Right renal pelvis (tissue), 4 donors: ENCODE measurements at regions not wholly inside any gene's neighbourhood (a gene's known extent, or its start where the extent isn't known, plus 50 kb on each side); places are given as distances from the start of the nearest gene placed in this dataset.
"Not testable (repeated sequence)": the region's sequence is repeated elsewhere in the genome, so short reads cannot be mapped to it uniquely, and the experiment has no call there.

Experiments
- DNase-seq, 4 donors: peaks; one replicate each; pipeline ENCODE4 v3.0.0-alpha.2; 2013; ENCODE audit warnings: low read depth in 4 of 4, low spot score in 3 of 4, missing footprints in 1 of 4

- no peak for DNase-seq
Measured at GRCh38 chr6:51120016-51120415, 301.3 kb downstream of the TFAP2B start.

GRCh38 chr6:51121380-51121976 is 302.8 kb downstream of the TFAP2B start:
- not testable (repeated sequence) for DNase-seq

GRCh38 chr6:51129043-51129442 is 310.4 kb downstream of the TFAP2B start:
- no peak for DNase-seq

GRCh38 chr6:51137777-51138176 is 319.1 kb downstream of the TFAP2B start:
- no peak for DNase-seq

GRCh38 chr6:51139950-51140385 is 321.3 kb downstream of the TFAP2B start:
- DNase-seq, result no peak

GRCh38 chr6:51141080-51141479 is 322.4 kb downstream of the TFAP2B start:
- DNase-seq, result no peak

GRCh38 chr6:51147756-51148155 is 329.1 kb downstream of the TFAP2B start:
- DNase-seq, result no peak

GRCh38 chr6:51152594-51152993 is 333.9 kb downstream of the TFAP2B start:
- no peak for DNase-seq

- DNase-seq, result no peak
Measured at GRCh38 chr6:51153109-51153508, 334.4 kb downstream of the TFAP2B start.

- not testable (repeated sequence) for DNase-seq
Measured at GRCh38 chr6:51154925-51155324, 336.3 kb downstream of the TFAP2B start.

GRCh38 chr6:51159260-51159659 is 340.6 kb downstream of the TFAP2B start:
- not testable (repeated sequence) for DNase-seq

GRCh38 chr6:51161752-51162151 is 343.1 kb downstream of the TFAP2B start:
- DNase-seq, result no peak

GRCh38 chr6:51163843-51164529 is 345.3 kb downstream of the TFAP2B start:
- DNase-seq, result no peak

- DNase-seq, result no peak
Measured at GRCh38 chr6:51166914-51167313, 348.2 kb downstream of the TFAP2B start.

GRCh38 chr6:51167468-51167867 is 348.8 kb downstream of the TFAP2B start:
- no peak for DNase-seq

GRCh38 chr6:51182827-51183226 is 364.2 kb downstream of the TFAP2B start:
- peak in 3 of 4 donors; percentile 4 to 31 (median 28) for DNase-seq

GRCh38 chr6:51184046-51184445 is 365.4 kb downstream of the TFAP2B start:
- DNase-seq, result no peak

GRCh38 chr6:51193163-51193562 is 374.5 kb downstream of the TFAP2B start:
- not testable (repeated sequence) for DNase-seq

- no peak for DNase-seq
Measured at GRCh38 chr6:51199105-51199552, 380.5 kb downstream of the TFAP2B start.

GRCh38 chr6:51199733-51200260 is 381.1 kb downstream of the TFAP2B start:
- no peak for DNase-seq

- no peak for DNase-seq
Measured at GRCh38 chr6:51200676-51201075, 382.0 kb downstream of the TFAP2B start.

GRCh38 chr6:51202653-51203052 is 384.0 kb downstream of the TFAP2B start:
- DNase-seq, result not testable (repeated sequence)
